ENCODE measurements at regions not wholly inside any gene's neighbourhood (a gene's known extent, or its start where the extent isn't known, plus 50 kb on each side); places are given as distances from the start of the nearest gene placed in this dataset.

GRCh38 chr20:16953858-16954257, 205.7 kb downstream of the OTOR start:
- 67 to 86% methylated on average over 4 of the region's 4 CpGs for WGBS, 2 donors
- no peaks in the 10 kb centered on the region for H3K4me1 ChIP-seq
- intact Hi-C loops (cut with DNase I): no loop called here
- H3K4me3 ChIP-seq: no peak overlapping the region
- H3K27me3 ChIP-seq: no peaks in the 10 kb centered on the region
- no peak for DNase-seq
- no peak overlapping the region for H3K27ac ChIP-seq
- H3K9me3 ChIP-seq: peaks cover 0 to 2% (median 0%) of the 10 kb centered on the region in 4 donors
- H3K36me3 ChIP-seq: no peaks in the 10 kb centered on the region
- TF ChIP-seq EP300 (IDR thresholded peaks at IDR 0.05) (no peak), CTCF (IDR thresholded peaks at IDR 0.05) (no peak), POLR2A (IDR thresholded peaks at IDR 0.05) (no peak), POLR2AphosphoS5 (IDR thresholded peaks at IDR 0.05) (no peak)

DNA sequence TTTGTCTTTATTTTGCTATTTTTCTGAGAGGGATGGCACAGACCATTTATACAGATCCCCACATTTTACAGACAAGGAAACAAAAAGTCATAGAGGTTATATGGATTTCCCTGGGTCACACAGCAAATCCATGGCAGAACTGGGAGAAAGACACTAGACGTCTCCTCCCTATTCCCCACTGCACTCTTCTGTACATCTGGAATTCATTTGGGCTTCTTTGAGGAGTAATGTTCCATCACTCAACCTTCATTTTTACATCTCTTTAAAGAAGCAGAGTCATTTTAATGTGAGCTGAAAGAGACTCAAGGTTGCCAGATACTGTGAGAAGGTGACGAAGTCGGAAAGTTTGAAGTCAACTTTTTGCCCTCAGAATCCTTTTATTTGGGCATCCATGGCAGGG, 207.3 kb downstream of the OTOR start:
- H3K27me3 ChIP-seq: no peaks in the 10 kb centered on the region
- TF ChIP-seq EP300 (IDR thresholded peaks at IDR 0.05) (no peak), POLR2A (IDR thresholded peaks at IDR 0.05) (no peak), POLR2AphosphoS5 (IDR thresholded peaks at IDR 0.05) (no peak), CTCF (IDR thresholded peaks at IDR 0.05) (no peak)
- no peaks in the 10 kb centered on the region for H3K4me1 ChIP-seq
- H3K4me3 ChIP-seq: no peak overlapping the region
- intact Hi-C loops (cut with DNase I): no loop called here
- no peaks in the 10 kb centered on the region for H3K36me3 ChIP-seq
- no peaks in the 10 kb centered on the region for H3K9me3 ChIP-seq
- DNase-seq: no peak
- WGBS, 2 donors: 66 to 87% methylated on average over 3 of the region's 3 CpGs
- no peak overlapping the region for H3K27ac ChIP-seq

DNA sequence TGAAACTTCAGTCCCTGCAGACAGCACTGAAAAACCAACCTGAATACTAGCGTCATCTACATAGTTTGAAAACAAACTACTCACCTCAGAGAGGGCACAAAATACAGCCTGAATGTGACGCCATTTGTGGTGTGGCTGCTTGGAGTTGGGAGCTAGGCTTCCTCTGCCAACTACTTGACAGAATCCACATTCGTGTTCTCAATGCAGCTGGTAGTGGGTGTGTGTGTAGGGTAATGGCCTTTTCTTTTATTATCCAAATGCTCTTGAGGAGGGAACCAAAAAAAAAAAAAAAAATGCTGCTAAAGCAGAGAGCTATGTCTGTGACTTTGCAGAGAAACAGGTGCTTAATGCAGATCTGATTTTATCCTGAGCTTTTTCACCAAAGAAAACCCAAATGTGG, 207.8 kb downstream of the OTOR start:
- no peaks in the 10 kb centered on the region for H3K36me3 ChIP-seq
- H3K4me1 ChIP-seq: no peaks in the 10 kb centered on the region
- 57 to 58% methylated on average over 3 of the region's 3 CpGs for WGBS, 2 donors
- no peaks in the 10 kb centered on the region for H3K9me3 ChIP-seq
- intact Hi-C loops (cut with DNase I): no loop called here
- no peak overlapping the region for H3K27ac ChIP-seq
- no peak overlapping the region for H3K4me3 ChIP-seq
- no peaks in the 10 kb centered on the region for H3K27me3 ChIP-seq
- no peak for TF ChIP-seq EP300 (IDR thresholded peaks at IDR 0.05)
- TF ChIP-seq POLR2A (IDR thresholded peaks at IDR 0.05): no peak
- no peak for TF ChIP-seq POLR2AphosphoS5 (IDR thresholded peaks at IDR 0.05)
- TF ChIP-seq CTCF (IDR thresholded peaks at IDR 0.05): no peak
- DNase-seq: no peak

DNA sequence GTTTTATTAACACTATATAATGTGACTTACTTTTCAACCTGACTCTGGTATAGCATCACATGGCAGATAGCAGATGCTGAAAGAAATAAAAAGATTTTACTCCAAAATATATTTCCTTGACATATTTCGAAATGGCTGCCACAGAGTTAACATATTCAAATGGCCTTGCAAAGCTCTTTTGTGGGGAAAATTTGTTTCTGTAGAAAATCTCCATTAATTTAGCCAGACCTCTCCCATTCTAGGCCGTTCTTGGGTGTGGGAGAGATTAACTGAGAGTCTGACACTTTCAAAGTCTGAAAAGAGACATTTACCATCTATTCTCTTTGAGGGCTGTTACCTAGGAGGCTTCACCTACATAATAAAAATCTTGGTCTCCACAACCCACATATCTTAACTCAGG, 217.2 kb downstream of the OTOR start:
- intact Hi-C loops (cut with DNase I): no loop called here
- Histone ChIP-seq H3K4me1 (no peaks in the 10 kb centered on the region), H3K36me3 (no peaks in the 10 kb centered on the region), H3K4me3 (no peak overlapping the region), H3K27me3 (no peaks in the 10 kb centered on the region), H3K27ac (no peak overlapping the region), H3K9me3 (no peaks in the 10 kb centered on the region)
- no peak for DNase-seq
- 58 to 62% methylated on average over 2 of the region's 2 CpGs for WGBS, 2 donors
- TF ChIP-seq EP300 (IDR thresholded peaks at IDR 0.05) (no peak), POLR2AphosphoS5 (IDR thresholded peaks at IDR 0.05) (no peak), POLR2A (IDR thresholded peaks at IDR 0.05) (no peak), CTCF (IDR thresholded peaks at IDR 0.05) (no peak)

- no peaks in the 10 kb centered on the region for H3K36me3 ChIP-seq
- intact Hi-C loops (cut with DNase I): no loop called here
- H3K4me3 ChIP-seq: no peak overlapping the region
- TF ChIP-seq POLR2A (IDR thresholded peaks at IDR 0.05) (no peak), POLR2AphosphoS5 (IDR thresholded peaks at IDR 0.05) (no peak), EP300 (IDR thresholded peaks at IDR 0.05) (no peak), CTCF (IDR thresholded peaks at IDR 0.05) (no peak)
- 83 to 93% methylated on average over 3 of the region's 3 CpGs for WGBS, 2 donors
- no peak overlapping the region for H3K27ac ChIP-seq
- no peaks in the 10 kb centered on the region for H3K9me3 ChIP-seq
- no peaks in the 10 kb centered on the region for H3K4me1 ChIP-seq
- no peak for DNase-seq
- no peaks in the 10 kb centered on the region for H3K27me3 ChIP-seq
Observed at GRCh38 chr20:16966276-16966880, 218.2 kb downstream of the OTOR start.
